Stimulated activated CD8-positive, alpha-beta memory T cell treated with anti-CD3 and anti-CD28 coated beads, Interleukin-15, amount 100 ng/mL, for 48 hours (primary cell): ENCODE measurements at regions not wholly inside any gene's neighbourhood (a gene's known extent, or its start where the extent isn't known, plus 50 kb on each side); places are given as distances from the start of the nearest gene placed in this dataset.
A peak's percentile ranks its signal among the peaks of the same experiment; 100 is the strongest.

ENCODE experiments used
- DNase-seq, 2 donors: peaks; one replicate each; pipeline ENCODE4 v3.0.0-alpha.2; 2020; ENCODE audit warnings: low read depth in 2 of 2

GRCh38 chr17:56009795-56010651 is 143.3 kb upstream of the ANKFN1 start:
- DNase-seq, result no peak

DNA sequence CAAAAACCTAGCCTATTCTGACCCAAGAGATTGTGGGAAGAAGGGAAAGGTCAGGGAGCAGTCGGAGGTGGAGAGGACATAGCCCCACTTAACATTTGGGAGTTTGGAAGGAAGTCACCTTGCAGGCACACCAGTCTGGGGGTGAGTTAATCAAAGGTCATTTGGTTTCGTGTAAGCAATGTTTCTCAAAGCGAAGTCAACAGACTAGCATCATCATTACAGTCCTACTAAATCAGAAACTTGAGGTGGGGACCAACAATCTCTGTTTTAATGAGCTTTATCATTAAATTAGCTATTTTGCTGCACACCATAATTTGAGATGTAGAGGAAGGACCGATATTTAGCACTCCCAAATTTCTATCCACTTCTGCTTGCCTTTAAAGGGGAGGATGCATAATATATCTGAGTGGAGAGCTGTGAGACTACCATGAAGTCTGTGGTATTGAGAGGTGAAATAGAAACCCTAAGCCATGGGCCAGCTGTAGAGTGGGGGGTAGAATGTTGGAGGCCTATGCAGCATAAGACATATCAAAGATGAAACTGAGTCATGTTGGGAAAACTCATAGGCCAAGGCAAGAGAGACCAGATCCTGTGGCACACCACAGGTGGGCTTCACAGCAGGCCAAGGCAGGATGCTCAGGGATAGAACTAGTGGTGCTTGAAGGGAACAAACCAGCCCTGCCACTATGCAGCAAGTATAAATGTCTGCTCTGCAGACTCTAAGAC is 141.7 kb upstream of the ANKFN1 start:
- peak; percentile 9 to 15 for DNase-seq

DNA sequence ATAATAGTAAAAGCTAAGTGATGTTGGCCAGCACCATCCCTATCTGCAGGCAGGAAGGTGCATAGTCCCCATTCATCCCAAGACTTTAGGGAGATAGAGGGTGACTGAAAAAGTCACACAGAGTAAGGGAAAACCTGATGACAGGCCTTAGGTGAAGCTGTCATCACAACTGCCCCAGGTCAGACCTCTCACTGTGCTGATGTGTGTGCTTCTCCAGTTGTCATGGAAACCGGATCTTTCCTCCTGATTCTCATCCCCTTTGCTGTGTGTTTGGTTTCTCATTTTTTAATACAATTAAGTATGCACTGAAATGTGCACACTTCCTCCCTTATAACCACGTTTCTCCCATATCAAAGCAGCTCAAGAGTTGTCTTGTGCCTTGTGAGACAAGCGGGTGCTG is 135.1 kb upstream of the ANKFN1 start:
- DNase-seq, result no peak

- no peak for DNase-seq
These were observed 132.9 kb upstream of the ANKFN1 start for GRCh38 chr17:56020369-56020768.

GRCh38 chr17:56021681-56022190 is 131.5 kb upstream of the ANKFN1 start:
- no peak for DNase-seq

DNA sequence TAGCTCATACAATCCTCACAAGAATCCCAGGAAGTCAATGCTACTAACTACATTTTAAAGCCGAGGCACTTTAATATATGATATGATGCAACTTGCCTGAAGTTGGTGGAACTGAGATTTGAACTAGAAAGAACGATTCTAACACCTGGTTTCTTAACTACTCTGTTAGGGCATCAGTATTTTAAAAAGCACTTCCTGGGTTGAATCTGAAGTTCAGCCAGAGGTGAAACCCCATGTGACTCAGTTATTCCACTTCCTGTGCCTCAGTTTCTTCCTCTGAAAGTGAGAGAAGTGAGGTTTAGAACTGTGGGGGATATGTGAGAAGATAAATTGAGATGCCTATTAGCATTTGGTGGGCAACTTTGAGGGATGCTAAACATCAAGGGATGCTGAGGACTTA is 129.4 kb upstream of the ANKFN1 start:
- no peak for DNase-seq

GRCh38 chr17:56026915-56027314 is 126.4 kb upstream of the ANKFN1 start:
- DNase-seq, result no peak

- DNase-seq, result no peak
These were observed 124.4 kb upstream of the ANKFN1 start for GRCh38 chr17:56028837-56029236.

DNA sequence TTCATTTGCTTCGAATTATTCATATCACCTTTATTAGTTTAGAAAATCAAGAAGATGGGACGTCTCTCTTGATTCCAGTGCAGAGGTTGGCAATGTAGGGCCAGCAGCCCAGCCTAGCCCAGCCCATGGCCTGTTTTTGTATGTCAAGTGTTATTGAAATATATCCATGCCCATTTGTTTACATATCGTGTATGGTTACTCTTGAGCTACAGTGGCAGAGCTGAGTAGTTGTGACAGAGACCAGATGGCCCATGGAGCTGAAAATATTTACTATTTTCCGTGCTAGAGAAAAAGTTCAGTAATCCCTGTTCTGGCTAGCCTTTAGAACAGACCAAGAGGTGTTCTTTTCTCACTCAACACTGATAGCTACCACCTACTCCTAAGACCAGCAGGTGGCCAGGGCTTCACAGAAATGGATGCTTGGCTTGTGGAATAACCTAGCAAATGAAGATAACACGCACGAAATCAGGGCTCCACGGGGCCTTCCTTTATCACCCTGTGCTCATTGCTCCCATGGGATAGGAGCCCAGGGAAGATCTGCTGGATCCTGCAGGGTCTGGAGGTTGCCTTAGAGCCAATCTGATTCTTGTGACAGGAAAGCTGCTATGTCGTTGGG is 123.2 kb upstream of the ANKFN1 start:
- no peak for DNase-seq

DNA sequence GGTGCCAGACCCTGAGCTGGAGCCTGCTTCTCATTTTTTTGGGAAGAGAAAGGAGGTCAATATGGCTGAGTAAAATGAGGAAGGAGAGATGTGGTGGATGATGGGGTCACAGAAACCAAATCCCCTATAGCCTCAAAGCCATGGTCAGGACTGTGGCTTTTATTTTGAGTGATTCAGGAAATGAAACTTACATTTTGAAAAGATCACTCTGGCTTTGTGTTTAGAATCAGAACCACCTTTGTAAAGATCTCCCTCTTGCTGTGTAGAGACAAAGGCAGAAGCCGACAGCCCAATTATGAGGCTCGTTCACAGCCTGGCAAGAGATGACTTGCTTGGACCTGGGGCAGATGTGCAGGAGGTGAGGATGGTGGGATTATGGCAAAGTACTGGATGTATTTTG is 121.6 kb upstream of the ANKFN1 start:
- DNase-seq, result no peak

- DNase-seq, result no peak
These were observed 119.1 kb upstream of the ANKFN1 start for GRCh38 chr17:56034197-56034635.

DNA sequence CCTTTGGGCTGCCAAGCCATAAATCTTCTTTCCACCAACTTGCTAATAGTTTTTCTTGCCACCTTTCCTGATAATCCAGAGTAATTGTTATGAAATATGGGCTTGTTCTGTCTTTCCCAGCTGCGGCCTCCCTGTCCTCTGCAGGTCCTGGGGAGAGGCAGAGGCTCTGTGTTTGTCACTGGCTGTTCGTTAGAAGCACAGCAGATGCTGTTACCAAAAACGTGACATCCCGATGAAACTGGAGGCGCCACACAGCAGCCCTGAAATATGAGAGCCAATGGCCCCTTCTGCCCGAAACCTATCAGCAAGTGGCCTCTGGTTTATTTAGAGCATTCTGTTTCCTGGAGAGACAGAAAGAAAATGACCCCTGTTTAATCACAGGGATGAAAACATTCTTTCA is 115.1 kb upstream of the ANKFN1 start:
- no peak for DNase-seq

GRCh38 chr17:56045872-56046271 is 107.4 kb upstream of the ANKFN1 start:
- DNase-seq, result no peak

GRCh38 chr17:56047331-56047730 is 105.9 kb upstream of the ANKFN1 start:
- DNase-seq, result no peak

DNA sequence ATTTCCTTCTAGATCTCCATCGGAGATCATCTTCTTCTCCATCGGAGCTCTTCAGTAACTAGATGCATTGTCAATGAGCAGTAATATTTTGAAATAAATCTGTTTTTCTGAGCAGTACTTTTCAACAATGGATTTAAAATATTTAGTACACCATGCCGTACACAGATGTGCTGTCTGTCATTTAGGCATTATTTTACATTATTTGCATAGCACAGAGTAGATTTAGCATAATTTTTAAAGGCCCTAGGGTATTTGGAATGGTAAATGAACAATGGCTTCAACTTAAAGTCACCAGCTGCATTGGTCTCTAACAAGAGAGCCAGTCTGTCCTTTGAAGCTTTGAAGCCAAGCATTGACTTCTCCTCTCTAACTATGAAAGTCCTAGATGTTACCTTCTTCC is 95.4 kb upstream of the ANKFN1 start:
- DNase-seq, result no peak

DNA sequence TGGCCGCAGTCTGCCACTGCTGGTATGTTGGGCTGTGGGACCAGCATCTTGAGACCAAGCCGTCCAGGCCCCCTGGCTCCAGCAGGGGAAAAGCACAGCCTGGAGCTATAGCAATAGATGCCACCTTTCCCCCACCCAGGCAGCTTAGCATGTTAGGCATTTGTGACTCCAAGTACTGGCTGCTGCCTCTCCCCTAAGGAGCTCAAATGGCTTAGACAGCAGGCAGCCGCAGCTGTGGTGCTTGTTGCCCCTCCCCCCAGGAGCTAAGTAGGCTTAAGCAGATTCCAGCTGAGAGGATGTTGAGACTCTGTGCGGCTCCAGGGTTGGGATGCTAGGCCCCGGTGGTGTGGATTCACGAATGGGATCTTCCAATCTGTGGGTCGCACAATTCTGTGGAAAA is 88.8 kb upstream of the ANKFN1 start:
- no peak for DNase-seq

- DNase-seq, result no peak
These were observed 78.8 kb upstream of the ANKFN1 start for GRCh38 chr17:56074361-56074890.

- no peak for DNase-seq
These were observed 76.3 kb upstream of the ANKFN1 start for GRCh38 chr17:56076980-56077379.

- no peak for DNase-seq
These were observed 69.8 kb upstream of the ANKFN1 start for GRCh38 chr17:56083475-56083874.

DNA sequence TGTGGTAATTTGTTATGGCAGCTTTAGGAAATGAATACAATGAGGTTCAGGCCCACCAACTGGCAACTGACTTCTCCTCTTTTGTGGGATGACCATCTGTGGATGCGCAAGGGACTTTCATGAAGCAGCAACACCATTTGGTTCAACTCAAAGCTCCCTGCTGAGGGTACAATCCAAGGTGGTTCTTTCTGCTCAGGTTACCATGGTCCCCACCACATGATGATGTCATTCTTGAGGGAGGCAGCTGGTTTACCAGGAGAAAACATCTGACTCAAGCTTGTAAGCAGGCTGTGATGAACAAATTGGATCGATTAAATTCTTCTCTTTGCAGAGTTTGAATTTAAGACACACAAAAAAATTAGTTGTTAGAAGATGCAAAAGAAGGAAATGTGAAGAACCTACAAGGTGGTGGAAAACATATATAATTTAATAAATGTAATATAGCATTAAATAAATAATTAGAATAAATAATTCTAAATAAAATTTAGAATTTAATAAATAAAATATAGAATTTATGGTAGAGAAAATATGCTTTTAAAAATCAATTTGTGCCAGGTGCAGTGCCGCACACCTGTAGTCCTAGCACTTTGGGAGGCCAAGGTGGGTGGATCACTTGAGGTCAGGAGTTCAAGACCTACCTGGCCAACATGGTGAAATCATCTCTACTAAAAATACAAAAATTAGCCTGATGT is 67.6 kb upstream of the ANKFN1 start:
- DNase-seq, result no peak

GRCh38 chr17:56087199-56087598 is 66.1 kb upstream of the ANKFN1 start:
- no peak for DNase-seq
